HFF-Myc (cell line): ENCODE measurements at regions not wholly inside any gene's neighbourhood (a gene's known extent, or its start where the extent isn't known, plus 50 kb on each side); places are given as distances from the start of the nearest gene placed in this dataset.

Source experiments
- DNase-seq: peaks from one replicate; pipeline ENCODE4 v3.0.0-alpha.2; 2011; ENCODE audit warnings: low read depth; ENCODE audit errors: extremely low read depth
- H3K4me3 ChIP-seq: replicated peaks from 2 replicates; pipeline ENCODE4 v1.5.1; 2011; ENCODE audit warnings: low read depth, mild to moderate bottlenecking, control low read depth, low read length
- CTCF ChIP-seq: IDR thresholded peaks from 2 replicates; pipeline ENCODE4 v1.5.1; 2012; ENCODE audit warnings: mild to moderate bottlenecking, low read depth, low read length, control low read depth; ENCODE audit errors: missing control alignments

- TF ChIP-seq CTCF: no peak
- DNase-seq: no peak
- H3K4me3 ChIP-seq: no peak overlapping the region
Measured at GRCh38 chr11:45385423-45385822, 99.3 kb upstream of the SYT13 start.

- no peak for TF ChIP-seq CTCF
Measured at GRCh38 chr11:45384711-45385241, 98.6 kb upstream of the SYT13 start.

GRCh38 chr11:45384016-45384415 is 97.9 kb upstream of the SYT13 start:
- H3K4me3 ChIP-seq: no peak overlapping the region
- DNase-seq: no peak
- no peak for TF ChIP-seq CTCF

More at GRCh38 chr11:45384711-45385241, 98.6 kb upstream of the SYT13 start:
- no peak overlapping the region for H3K4me3 ChIP-seq
- DNase-seq: no peak

- no peak overlapping the region for H3K4me3 ChIP-seq
- DNase-seq: no peak
- TF ChIP-seq CTCF: no peak
Measured at GRCh38 chr11:45383224-45383623, 97.1 kb upstream of the SYT13 start.

GRCh38 chr11:45382133-45382878 is 96.2 kb upstream of the SYT13 start:
- no peak for TF ChIP-seq CTCF
- DNase-seq: no peak
- no peak overlapping the region for H3K4me3 ChIP-seq

- no peak for DNase-seq
- no peak overlapping the region for H3K4me3 ChIP-seq
- no peak for TF ChIP-seq CTCF
Measured at GRCh38 chr11:45379162-45379863, 93.2 kb upstream of the SYT13 start.
